Activated CD8-positive, alpha-beta T cell treated with anti-CD3 and anti-CD28 coated beads for 36 hours (primary cell): ENCODE measurements at regions not wholly inside any gene's neighbourhood (a gene's known extent, or its start where the extent isn't known, plus 50 kb on each side); places are given as distances from the start of the nearest gene placed in this dataset.

Experiments used
- ATAC-seq: fragments of 200-7000 bp; cut with Tn5 transposase; one replicate; pipeline ENCODE4 v1.10.0; 2021; ENCODE audit warnings: mild to moderate bottlenecking, moderate library complexity
- CTCF ChIA-PET: fragments of 350-600 bp; sonication (Branson Sonifier 250); formaldehyde crosslinking; loops from one replicate; lab custom pipeline; 2021; ENCODE audit warnings: antibody characterized with exemption; lab: Charles Lee
- POLR2A ChIA-PET: fragments of 350-600 bp; sonication (Branson Sonifier 250); formaldehyde crosslinking; loops from one replicate; lab custom pipeline; 2021; ENCODE audit warnings: antibody characterized with exemption; lab: Charles Lee
- DNase-seq: peaks from one replicate; pipeline ENCODE4 v3.0.0-alpha.2; 2020
- H3K27ac Mint-ChIP-seq: one replicate; pipeline ENCODE4 v1.8.0; 2021; ENCODE audit warnings: mild to moderate bottlenecking, mixed read lengths
- H3K27me3 Mint-ChIP-seq: one replicate; pipeline ENCODE4 v1.8.0; 2021; ENCODE audit warnings: mixed read lengths
- H3K36me3 Mint-ChIP-seq: one replicate; pipeline ENCODE4 v1.8.0; 2021; ENCODE audit warnings: low read depth, mixed read lengths
- H3K4me1 Mint-ChIP-seq: one replicate; pipeline ENCODE4 v1.8.0; 2021; ENCODE audit warnings: low read depth, mixed read lengths
- H3K4me3 Mint-ChIP-seq: one replicate; pipeline ENCODE4 v1.8.0; 2021; ENCODE audit warnings: mild to moderate bottlenecking, moderate library complexity, mixed read lengths
- H3K9me3 Mint-ChIP-seq: one replicate; pipeline ENCODE4 v1.8.0; 2021; ENCODE audit warnings: mixed read lengths
- CTCF ChIP-seq: fragments of 200-600 bp; IDR thresholded peaks from one replicate; pipeline ENCODE4 v1.8.0; 2022; ENCODE audit warnings: antibody characterized with exemption, mild to moderate bottlenecking
- intact Hi-C: fragments of 100-400 bp; cut with micrococcal nuclease; formaldehyde crosslinking; loops from one replicate; pipeline ENCODE4 v1.10.0; 2022

- no peak for TF ChIP-seq CTCF
- ATAC-seq (no peak), DNase-seq (no peak)
- H3K36me3 Mint-ChIP-seq: no peaks in the 10 kb centered on the region
- intact Hi-C loops: no loop called here
- H3K4me1 Mint-ChIP-seq: no peaks in the 10 kb centered on the region
- ChIA-PET POLR2A (no interaction called here), CTCF (no interaction called here)
- no peaks in the 10 kb centered on the region for H3K27me3 Mint-ChIP-seq
- peaks cover 2% of the 10 kb centered on the region for H3K9me3 Mint-ChIP-seq
- H3K27ac Mint-ChIP-seq: no peak overlapping the region
- H3K4me3 Mint-ChIP-seq: no peak overlapping the region
These were observed 58.9 kb upstream of the CTNNA2 start for GRCh38 chr2:79453918-79454317.

GRCh38 chr2:79452651-79453050, 60.2 kb upstream of the CTNNA2 start:
- ChIA-PET POLR2A (no interaction called here), CTCF (no interaction called here)

GRCh38 chr2:79447463-79447862, 65.4 kb upstream of the CTNNA2 start:
- ChIA-PET CTCF (interaction anchor here (0.6 kb wide), 1 partner anchor 483 kb away, joined by 4 read pairs; no protein-coding TSS in a partner anchor), POLR2A (no interaction called here)
- TF ChIP-seq CTCF: no peak
- H3K36me3 Mint-ChIP-seq: no peaks in the 10 kb centered on the region
- peaks cover 3% of the 10 kb centered on the region for H3K9me3 Mint-ChIP-seq
- no peak for DNase-seq
- no peak for ATAC-seq
- H3K4me1 Mint-ChIP-seq: no peaks in the 10 kb centered on the region
- H3K4me3 Mint-ChIP-seq: no peak overlapping the region
- intact Hi-C loops: no loop called here
- H3K27me3 Mint-ChIP-seq: no peaks in the 10 kb centered on the region
- no peak overlapping the region for H3K27ac Mint-ChIP-seq

More at GRCh38 chr2:79452651-79453050, 60.2 kb upstream of the CTNNA2 start:
- Mint-ChIP-seq H3K36me3 (no peaks in the 10 kb centered on the region), H3K4me1 (no peaks in the 10 kb centered on the region), H3K27ac (no peak overlapping the region), H3K4me3 (no peak overlapping the region), H3K27me3 (no peaks in the 10 kb centered on the region), H3K9me3 (peaks cover 2% of the 10 kb centered on the region)
- no peak for DNase-seq
- intact Hi-C loops: no loop called here
- ATAC-seq: no peak
- no peak for TF ChIP-seq CTCF

- no peaks in the 10 kb centered on the region for H3K4me1 Mint-ChIP-seq
- DNase-seq (no peak), ATAC-seq (no peak)
- H3K27ac Mint-ChIP-seq: no peak overlapping the region
- no peak for TF ChIP-seq CTCF
- intact Hi-C loops: no loop called here
- no peaks in the 10 kb centered on the region for H3K27me3 Mint-ChIP-seq
- ChIA-PET CTCF (no interaction called here), POLR2A (no interaction called here)
- no peak overlapping the region for H3K4me3 Mint-ChIP-seq
- no peaks in the 10 kb centered on the region for H3K36me3 Mint-ChIP-seq
- peaks cover 3% of the 10 kb centered on the region for H3K9me3 Mint-ChIP-seq
These were observed 66.5 kb upstream of the CTNNA2 start for GRCh38 chr2:79446313-79446712.

- DNase-seq (no peak), ATAC-seq (no peak)
- H3K4me3 Mint-ChIP-seq: no peak overlapping the region
- peaks cover 6% of the 10 kb centered on the region for H3K9me3 Mint-ChIP-seq
- ChIA-PET CTCF (no interaction called here), POLR2A (no interaction called here)
- intact Hi-C loops: no loop called here
- H3K36me3 Mint-ChIP-seq: no peaks in the 10 kb centered on the region
- no peak for TF ChIP-seq CTCF
- no peak overlapping the region for H3K27ac Mint-ChIP-seq
- no peaks in the 10 kb centered on the region for H3K27me3 Mint-ChIP-seq
- no peaks in the 10 kb centered on the region for H3K4me1 Mint-ChIP-seq
These were observed 75.2 kb upstream of the CTNNA2 start for GRCh38 chr2:79437433-79438267.
